Natural killer cell treated with Interleukin-12 subunit alpha and Interleukin-12 subunit beta and Interleukin-15 and Interleukin-18, amount 100 ng/mL, for 72 hours (primary cell): ENCODE measurements at regions not wholly inside any gene's neighbourhood (a gene's known extent, or its start where the extent isn't known, plus 50 kb on each side); places are given as distances from the start of the nearest gene placed in this dataset.

Source experiments
- ATAC-seq, 2 donors: fragments of 150-1000 bp; cut with Tn5 transposase in 1 of 2; sonication (Bioruptor Pico), chemical (Tn5 transposase) in 1 of 2; 2 replicates each; pipeline ENCODE4 v1.10.0; 2021
- DNase-seq: peaks from one replicate; pipeline ENCODE4 v3.0.0; 2022; ENCODE audit warnings: low spot score
- H3K27ac Mint-ChIP-seq, 2 donors: 1 replicate in 1 of 2; 2 replicates in 1 of 2; pipeline ENCODE4 v1.8.0; 2022; ENCODE audit warnings: mixed read lengths in 2 of 2, mild to moderate bottlenecking in 1 of 2, moderate library complexity in 1 of 2
- H3K27me3 Mint-ChIP-seq, 2 donors: 1 replicate in 1 of 2; 2 replicates in 1 of 2; pipeline ENCODE4 v1.8.0; 2022; ENCODE audit warnings: mixed read lengths in 2 of 2
- H3K36me3 Mint-ChIP-seq: one replicate; pipeline ENCODE4 v1.8.0; 2022; ENCODE audit warnings: mixed read lengths
- H3K4me1 Mint-ChIP-seq, 2 donors: 1 replicate in 1 of 2; 2 replicates in 1 of 2; pipeline ENCODE4 v1.8.0; 2022; ENCODE audit warnings: low read depth in 2 of 2, mixed read lengths in 2 of 2, mild to moderate bottlenecking in 1 of 2
- H3K4me3 Mint-ChIP-seq: one replicate; pipeline ENCODE4 v1.8.0; 2022; ENCODE audit warnings: mixed read lengths
- H3K9me3 Mint-ChIP-seq: 2 replicates; pipeline ENCODE4 v1.8.0; 2022; ENCODE audit warnings: mixed read lengths

GRCh38 chr12:91896286-91897024 is 249.2 kb downstream of the BTG1 start:
- peaks cover 0 to 9% of the 10 kb centered on the region in 2 donors for H3K27me3 Mint-ChIP-seq
- no peaks in the 10 kb centered on the region for H3K36me3 Mint-ChIP-seq
- DNase-seq: no peak
- ATAC-seq: no peak
- peaks cover 11% of the 10 kb centered on the region for H3K9me3 Mint-ChIP-seq
- no peak overlapping the region for H3K4me3 Mint-ChIP-seq
- peaks cover 7 to 8% of the 10 kb centered on the region in 2 donors for H3K4me1 Mint-ChIP-seq
- peak overlapping the region in 1 of 2 donors; percentile 34 for H3K27ac Mint-ChIP-seq

DNA sequence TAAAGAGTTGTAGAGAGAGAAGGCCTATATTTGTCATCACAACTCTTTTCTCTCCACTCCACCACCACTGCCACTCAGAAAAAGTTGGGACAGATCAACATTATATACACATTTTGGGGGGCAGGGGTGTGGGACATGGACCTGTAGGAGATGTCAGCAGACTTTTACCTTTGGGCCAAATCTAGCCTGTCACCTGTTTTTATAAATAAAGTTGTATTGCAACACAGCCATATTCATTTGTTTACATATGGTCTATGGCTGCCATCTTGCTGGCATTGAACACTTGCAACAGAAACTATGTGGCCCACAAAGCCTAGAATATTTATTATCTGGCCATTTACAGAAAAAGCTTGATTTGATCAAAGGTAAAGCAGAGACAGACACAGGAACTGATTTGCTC is 250.7 kb downstream of the BTG1 start:
- H3K36me3 Mint-ChIP-seq: no peaks in the 10 kb centered on the region
- no peak overlapping the region for H3K27ac Mint-ChIP-seq
- peaks cover 0 to 2% of the 10 kb centered on the region in 2 donors for H3K27me3 Mint-ChIP-seq
- no peak for DNase-seq
- H3K9me3 Mint-ChIP-seq: peaks cover 5% of the 10 kb centered on the region
- ATAC-seq: no peak
- no peak overlapping the region for H3K4me3 Mint-ChIP-seq
- H3K4me1 Mint-ChIP-seq: no peaks in the 10 kb centered on the region

DNA sequence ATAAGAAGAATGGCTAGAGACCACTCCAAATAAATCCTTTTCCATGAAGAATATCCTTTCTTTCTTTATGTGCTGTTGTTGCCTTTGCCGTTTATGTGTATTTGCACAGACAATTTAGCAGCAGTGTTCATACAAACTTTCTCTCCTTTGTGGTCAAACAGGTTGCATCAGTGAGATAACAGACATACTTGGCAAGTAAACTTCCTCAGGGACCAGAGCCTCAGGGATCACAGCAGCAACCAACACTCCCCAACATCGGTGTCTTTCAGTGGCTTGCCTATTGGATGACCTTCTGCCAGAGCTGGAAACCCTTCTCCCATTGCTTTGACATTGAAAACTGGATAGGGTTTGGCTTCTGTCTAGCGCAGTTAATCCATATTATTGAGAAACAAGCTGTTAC is 252.2 kb downstream of the BTG1 start:
- Mint-ChIP-seq H3K4me3 (no peak overlapping the region), H3K27ac (no peak overlapping the region), H3K27me3 (peaks cover 0 to 2% of the 10 kb centered on the region in 2 donors), H3K4me1 (no peaks in the 10 kb centered on the region), H3K9me3 (peaks cover 5% of the 10 kb centered on the region), H3K36me3 (no peaks in the 10 kb centered on the region)
- no peak for DNase-seq
- no peak for ATAC-seq

- peaks cover 5% of the 10 kb centered on the region for H3K9me3 Mint-ChIP-seq
- no peak for DNase-seq
- H3K27ac Mint-ChIP-seq: no peak overlapping the region
- H3K4me3 Mint-ChIP-seq: no peak overlapping the region
- no peak for ATAC-seq
- peaks cover 0 to 2% of the 10 kb centered on the region in 2 donors for H3K27me3 Mint-ChIP-seq
- H3K4me1 Mint-ChIP-seq: peaks cover 0 to 2% of the 10 kb centered on the region in 2 donors
- no peaks in the 10 kb centered on the region for H3K36me3 Mint-ChIP-seq
These were observed 253.4 kb downstream of the BTG1 start for GRCh38 chr12:91892081-91892855.

GRCh38 chr12:91890742-91891141 is 254.9 kb downstream of the BTG1 start:
- no peak for ATAC-seq

GRCh38 chr12:91889910-91890309 is 255.7 kb downstream of the BTG1 start:
- Mint-ChIP-seq H3K36me3 (no peaks in the 10 kb centered on the region), H3K4me1 (peaks cover 0 to 4% of the 10 kb centered on the region in 2 donors), H3K4me3 (no peak overlapping the region), H3K9me3 (no peaks in the 10 kb centered on the region), H3K27me3 (no peaks in the 10 kb centered on the region), H3K27ac (no peak overlapping the region)
- ATAC-seq (no peak), DNase-seq (no peak)

More at GRCh38 chr12:91890742-91891141, 254.9 kb downstream of the BTG1 start:
- H3K4me1 Mint-ChIP-seq: peaks cover 0 to 2% of the 10 kb centered on the region in 2 donors
- no peaks in the 10 kb centered on the region for H3K9me3 Mint-ChIP-seq
- no peaks in the 10 kb centered on the region for H3K27me3 Mint-ChIP-seq
- no peaks in the 10 kb centered on the region for H3K36me3 Mint-ChIP-seq
- no peak overlapping the region for H3K4me3 Mint-ChIP-seq
- no peak overlapping the region for H3K27ac Mint-ChIP-seq
- no peak for DNase-seq

DNA sequence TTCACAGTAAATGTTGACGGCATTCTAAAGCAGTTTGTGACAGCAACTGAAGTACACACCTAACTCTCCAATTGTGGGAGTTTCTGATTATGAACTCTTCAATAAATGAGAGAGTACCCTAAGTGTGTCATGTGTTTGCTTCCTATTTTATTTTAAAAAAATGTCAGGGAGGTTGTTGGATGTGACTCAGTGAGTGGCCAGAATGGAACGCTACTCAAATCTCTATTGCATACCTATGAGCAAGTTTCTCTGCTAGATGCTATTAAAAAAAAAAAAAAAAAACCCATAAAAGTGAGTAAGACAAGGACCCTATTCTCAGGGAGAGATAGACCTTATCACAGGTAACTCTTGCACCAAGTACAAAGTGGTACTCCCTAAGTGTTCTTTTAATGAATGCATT is 256.6 kb downstream of the BTG1 start:
- no peaks in the 10 kb centered on the region for H3K27me3 Mint-ChIP-seq
- no peak for ATAC-seq
- no peak overlapping the region for H3K27ac Mint-ChIP-seq
- no peaks in the 10 kb centered on the region for H3K36me3 Mint-ChIP-seq
- no peak for DNase-seq
- H3K4me1 Mint-ChIP-seq: peaks cover 0 to 10% of the 10 kb centered on the region in 2 donors
- no peak overlapping the region for H3K4me3 Mint-ChIP-seq
- H3K9me3 Mint-ChIP-seq: no peaks in the 10 kb centered on the region

- no peak for DNase-seq
- Mint-ChIP-seq H3K27me3 (no peaks in the 10 kb centered on the region), H3K4me1 (peaks cover 0 to 10% of the 10 kb centered on the region in 2 donors), H3K9me3 (no peaks in the 10 kb centered on the region), H3K4me3 (no peak overlapping the region), H3K27ac (no peak overlapping the region), H3K36me3 (no peaks in the 10 kb centered on the region)
- ATAC-seq: no peak
These were observed 257.7 kb downstream of the BTG1 start for GRCh38 chr12:91887957-91888356.

DNA sequence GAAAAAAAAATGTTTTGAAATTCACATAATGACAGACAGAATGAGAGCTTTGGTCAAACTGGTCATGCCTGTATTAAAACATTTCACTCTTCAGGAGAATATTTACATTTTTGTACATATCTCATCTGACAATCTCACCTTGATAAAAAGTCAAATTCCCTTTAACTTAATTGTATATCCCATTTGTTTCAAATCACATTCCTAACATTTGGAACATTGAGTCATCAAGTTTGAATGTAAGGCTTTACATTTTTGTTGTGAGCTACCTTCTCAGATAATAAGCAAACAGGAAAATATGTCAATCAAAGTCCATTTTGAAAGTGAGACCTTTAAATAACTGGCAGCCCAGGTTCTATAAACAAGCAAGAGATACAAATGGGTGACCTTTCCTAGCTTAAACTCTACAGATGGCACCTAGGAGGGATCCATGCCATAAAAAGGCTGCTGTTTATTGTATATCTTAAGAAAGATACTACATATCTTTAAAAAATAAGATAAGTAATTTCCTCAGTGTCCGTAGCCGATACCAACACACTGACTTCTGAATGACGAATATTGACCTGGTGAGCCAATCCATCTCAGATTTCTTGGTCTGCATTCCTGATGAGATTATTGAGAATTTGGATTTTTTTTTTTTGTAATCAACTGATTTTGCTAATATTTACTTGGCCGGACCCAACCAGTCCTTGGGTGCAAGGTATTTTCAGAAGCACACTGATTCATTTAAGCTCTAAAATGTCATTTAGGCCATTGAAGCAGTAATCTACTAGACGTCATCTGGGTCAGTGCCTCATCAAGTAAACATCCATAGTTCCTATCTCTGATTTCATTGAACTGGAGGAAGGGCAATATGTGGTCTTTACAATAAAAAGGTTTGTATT is 259.6 kb downstream of the BTG1 start:
- no peaks in the 10 kb centered on the region for H3K27me3 Mint-ChIP-seq
- H3K36me3 Mint-ChIP-seq: no peaks in the 10 kb centered on the region
- no peaks in the 10 kb centered on the region for H3K9me3 Mint-ChIP-seq
- H3K4me1 Mint-ChIP-seq: peaks cover 0 to 10% of the 10 kb centered on the region in 2 donors
- ATAC-seq (no peak), DNase-seq (no peak)
- H3K27ac Mint-ChIP-seq: no peak overlapping the region
- H3K4me3 Mint-ChIP-seq: no peak overlapping the region

DNA sequence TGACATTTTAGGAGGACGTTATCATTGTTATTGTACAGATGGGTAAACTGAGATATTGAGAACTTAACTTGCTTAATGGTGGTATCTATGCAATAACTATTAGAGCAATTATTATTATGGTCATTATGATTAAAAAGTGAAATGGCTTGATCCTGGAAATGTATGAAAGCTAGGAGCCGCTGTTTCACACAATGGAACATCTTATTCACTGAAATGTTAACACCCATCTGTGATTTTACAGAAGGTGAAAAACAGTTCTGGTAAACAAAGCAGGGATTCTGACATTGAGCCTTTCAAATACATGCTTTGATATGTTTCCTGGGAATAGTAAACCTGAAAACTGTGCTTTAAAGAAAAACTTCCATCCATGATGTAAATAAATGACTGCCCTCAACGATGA is 261.4 kb downstream of the BTG1 start:
- Mint-ChIP-seq H3K4me1 (peaks cover 13 to 22% of the 10 kb centered on the region in 2 donors), H3K27me3 (no peaks in the 10 kb centered on the region), H3K36me3 (no peaks in the 10 kb centered on the region), H3K27ac (peak overlapping the region in 1 of 2 donors; percentile 39), H3K4me3 (no peak overlapping the region), H3K9me3 (peaks cover 2% of the 10 kb centered on the region)
- DNase-seq: no peak
- ATAC-seq: no peak

GRCh38 chr12:91883811-91884210 is 261.8 kb downstream of the BTG1 start:
- Mint-ChIP-seq H3K4me3 (no peak overlapping the region), H3K36me3 (no peaks in the 10 kb centered on the region), H3K27ac (no peak overlapping the region), H3K27me3 (no peaks in the 10 kb centered on the region), H3K9me3 (peaks cover 2% of the 10 kb centered on the region), H3K4me1 (peaks cover 13 to 22% of the 10 kb centered on the region in 2 donors)
- no peak for ATAC-seq
- DNase-seq: no peak

GRCh38 chr12:91882910-91883309 is 262.7 kb downstream of the BTG1 start:
- Mint-ChIP-seq H3K4me1 (peaks cover 16 to 24% of the 10 kb centered on the region in 2 donors), H3K27me3 (no peaks in the 10 kb centered on the region), H3K9me3 (peaks cover 2% of the 10 kb centered on the region), H3K4me3 (no peak overlapping the region), H3K36me3 (no peaks in the 10 kb centered on the region), H3K27ac (peak overlapping the region in 1 of 2 donors; percentile 4)
- DNase-seq (no peak), ATAC-seq (no peak)

DNA sequence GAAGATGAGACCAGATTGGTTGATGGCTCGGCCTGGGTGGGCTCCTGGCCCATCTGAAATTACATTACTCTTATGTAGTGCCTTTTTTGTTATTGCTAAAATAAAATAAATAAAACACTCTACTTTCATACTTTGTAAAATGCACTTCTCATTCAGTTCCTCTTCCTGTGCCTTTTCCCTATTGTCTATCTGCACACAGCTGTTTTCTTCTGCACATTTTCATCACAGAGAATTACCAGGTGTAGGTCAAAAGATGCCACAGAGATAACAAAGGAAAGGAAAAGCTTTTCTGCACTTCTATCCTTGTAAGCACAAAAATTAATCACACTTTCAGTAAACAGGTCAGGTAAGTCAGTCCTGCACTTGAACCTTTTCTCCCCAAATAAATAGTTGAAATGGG is 265.1 kb downstream of the BTG1 start:
- Mint-ChIP-seq H3K27me3 (no peaks in the 10 kb centered on the region), H3K9me3 (peaks cover 3% of the 10 kb centered on the region), H3K27ac (peak overlapping the region in 1 of 2 donors; percentile 86), H3K4me1 (peaks cover 40 to 47% of the 10 kb centered on the region in 2 donors), H3K4me3 (no peak overlapping the region), H3K36me3 (no peaks in the 10 kb centered on the region)
- DNase-seq: no peak
- ATAC-seq: no peak
